ENCODE measurements at regions not wholly inside any gene's neighbourhood (a gene's known extent, or its start where the extent isn't known, plus 50 kb on each side); places are given as distances from the start of the nearest gene placed in this dataset.
"Not testable (repeated sequence)": the region's sequence is repeated elsewhere in the genome, so short reads cannot be mapped to it uniquely, and the experiment has no call there.

- H3K4me1 Mint-ChIP-seq = peaks cover 19% of the 10 kb centered on the region
- H3K9me3 Mint-ChIP-seq = peaks cover 20% of the 10 kb centered on the region
- TF ChIP-seq ZNF416 (CRISPR knock-in tag; IDR thresholded peaks at IDR 0.05) (no peak), PRRX2 (CRISPR knock-in tag; IDR thresholded peaks at IDR 0.05) (no peak), ZSCAN18 (CRISPR knock-in tag; IDR thresholded peaks at IDR 0.05) (no peak), SMAD3 (CRISPR knock-in tag; IDR thresholded peaks at IDR 0.05; ENCODE audit: borderline replicate concordance) (no peak), ZNF532 (CRISPR knock-in tag; IDR thresholded peaks at IDR 0.05; ENCODE audit: borderline replicate concordance) (no peak), ZNF317 (CRISPR knock-in tag; IDR thresholded peaks at IDR 0.05; ENCODE audit: borderline replicate concordance, low read depth) (no peak), JAZF1 (CRISPR knock-in tag; IDR thresholded peaks at IDR 0.05) (no peak)
- no peaks in the 10 kb centered on the region for H3K27me3 Mint-ChIP-seq (ENCODE audit: low read depth)
- ChIA-PET CTCF (no interaction called here), POLR2A (no interaction called here)
- H3K36me3 Mint-ChIP-seq = peaks cover 16% of the 10 kb centered on the region
- H3K4me3 Mint-ChIP-seq = no peak overlapping the region
- DNase-seq (ENCODE audit: low spot score) (no peak), ATAC-seq (no peak)
- no peak overlapping the region for H3K27ac Mint-ChIP-seq
Measured at GRCh38 chr10:120794390-120794789, 56.8 kb upstream of the WDR11 start.

- ATAC-seq; H3K27me3 Mint-ChIP-seq (ENCODE audit: low read depth); CTCF ChIA-PET; H3K4me3 Mint-ChIP-seq; H3K27ac Mint-ChIP-seq; DNase-seq (ENCODE audit: low spot score); POLR2A ChIA-PET: not testable (repeated sequence)
- Mint-ChIP-seq H3K36me3 (peaks cover 16% of the 10 kb centered on the region), H3K9me3 (peaks cover 27% of the 10 kb centered on the region), H3K4me1 (peaks cover 44% of the 10 kb centered on the region)
Measured at GRCh38 chr10:120798276-120798675, 52.9 kb upstream of the WDR11 start.

GRCh38 chr10:120799849-120800248, 51.3 kb upstream of the WDR11 start:
- H3K4me1 Mint-ChIP-seq = peaks cover 46% of the 10 kb centered on the region
- peak overlapping the region; percentile 93 for H3K27ac Mint-ChIP-seq
- peaks cover 21% of the 10 kb centered on the region for H3K9me3 Mint-ChIP-seq

More at GRCh38 chr10:120799849-120800248, 51.3 kb upstream of the WDR11 start:
- no peak for TF ChIP-seq CTCF (IDR thresholded peaks at IDR 0.05)
- no peak for TF ChIP-seq NR2C2 (CRISPR knock-in tag; IDR thresholded peaks at IDR 0.05)
- no peak for TF ChIP-seq JUN (CRISPR knock-in tag; IDR thresholded peaks at IDR 0.05)
- TF ChIP-seq MXD4 (CRISPR knock-in tag; IDR thresholded peaks at IDR 0.05; ENCODE audit: borderline replicate concordance) = no peak
- TF ChIP-seq ZNF425 (CRISPR knock-in tag; conservative IDR thresholded peaks at IDR 0.05) = no peak
- no peak for TF ChIP-seq USF2 (CRISPR knock-in tag; IDR thresholded peaks at IDR 0.05)
- TF ChIP-seq USF1 (CRISPR knock-in tag; IDR thresholded peaks at IDR 0.05) = no peak
- no peak for TF ChIP-seq NR1H2 (CRISPR knock-in tag; IDR thresholded peaks at IDR 0.05)
- no peak for TF ChIP-seq FOXJ3 (CRISPR knock-in tag; IDR thresholded peaks at IDR 0.05; ENCODE audit: borderline replicate concordance)
- no peak for TF ChIP-seq ZNF671 (CRISPR knock-in tag; IDR thresholded peaks at IDR 0.05)
- ChIA-PET CTCF (no interaction called here), POLR2A (no interaction called here)
- ATAC-seq (peak; percentile 9; the same call in 1 of the 2 replicates), DNase-seq (ENCODE audit: low spot score) (no peak)
- Mint-ChIP-seq H3K36me3 (peaks cover 16% of the 10 kb centered on the region), H3K27me3 (ENCODE audit: low read depth) (no peaks in the 10 kb centered on the region), H3K4me3 (peak overlapping the region; percentile 31)
